BE2C (cell line): ENCODE measurements at regions not wholly inside any gene's neighbourhood (a gene's known extent, or its start where the extent isn't known, plus 50 kb on each side); places are given as distances from the start of the nearest gene placed in this dataset.

Source experiments
- DNase-seq: peaks from one replicate; pipeline ENCODE4 v3.0.0-alpha.2; 2020
- H3K27me3 ChIP-seq: fragments of 250-450 bp; sonication (Bioruptor Pico); 2 replicates; pipeline ENCODE4 v1.5.1; 2020; ENCODE audit warnings: mild to moderate bottlenecking
- H3K36me3 ChIP-seq: fragments of 250-450 bp; sonication (Bioruptor Pico); 2 replicates; pipeline ENCODE4 v1.5.1; 2020; ENCODE audit warnings: mild to moderate bottlenecking
- H3K4me1 ChIP-seq: fragments of 250-450 bp; sonication (Bioruptor Pico); 2 replicates; pipeline ENCODE4 v1.5.1; 2020
- H3K4me3 ChIP-seq: 2 replicates; pipeline ENCODE4 v1.5.1; 2011; ENCODE audit warnings: low read depth, low read length
- H3K9me3 ChIP-seq: fragments of 250-450 bp; sonication (Bioruptor Pico); 2 replicates; pipeline ENCODE4 v1.5.1; 2020
- TF ChIP-seq, protein P1 (sequence below): IDR thresholded peaks from 2 replicates; pipeline ENCODE4 v1.5.1; 2012; ENCODE audit warnings: mild to moderate bottlenecking, low read depth, low read length

- H3K36me3 ChIP-seq: no peaks in the 10 kb centered on the region
- no peak for DNase-seq
- no peak overlapping the region for H3K4me3 ChIP-seq
- H3K9me3 ChIP-seq: no peaks in the 10 kb centered on the region
- H3K4me1 ChIP-seq: peaks cover 10% of the 10 kb centered on the region; the same call in 1 of the 2 replicates
- TF ChIP-seq, protein P1, sequence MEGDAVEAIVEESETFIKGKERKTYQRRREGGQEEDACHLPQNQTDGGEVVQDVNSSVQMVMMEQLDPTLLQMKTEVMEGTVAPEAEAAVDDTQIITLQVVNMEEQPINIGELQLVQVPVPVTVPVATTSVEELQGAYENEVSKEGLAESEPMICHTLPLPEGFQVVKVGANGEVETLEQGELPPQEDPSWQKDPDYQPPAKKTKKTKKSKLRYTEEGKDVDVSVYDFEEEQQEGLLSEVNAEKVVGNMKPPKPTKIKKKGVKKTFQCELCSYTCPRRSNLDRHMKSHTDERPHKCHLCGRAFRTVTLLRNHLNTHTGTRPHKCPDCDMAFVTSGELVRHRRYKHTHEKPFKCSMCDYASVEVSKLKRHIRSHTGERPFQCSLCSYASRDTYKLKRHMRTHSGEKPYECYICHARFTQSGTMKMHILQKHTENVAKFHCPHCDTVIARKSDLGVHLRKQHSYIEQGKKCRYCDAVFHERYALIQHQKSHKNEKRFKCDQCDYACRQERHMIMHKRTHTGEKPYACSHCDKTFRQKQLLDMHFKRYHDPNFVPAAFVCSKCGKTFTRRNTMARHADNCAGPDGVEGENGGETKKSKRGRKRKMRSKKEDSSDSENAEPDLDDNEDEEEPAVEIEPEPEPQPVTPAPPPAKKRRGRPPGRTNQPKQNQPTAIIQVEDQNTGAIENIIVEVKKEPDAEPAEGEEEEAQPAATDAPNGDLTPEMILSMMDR: no peak
- H3K27me3 ChIP-seq: no peaks in the 10 kb centered on the region
Observed at GRCh38 chr3:104854468-104854867, 512.2 kb upstream of the ALCAM start.

- no peaks in the 10 kb centered on the region for H3K36me3 ChIP-seq
- no peak overlapping the region for H3K4me3 ChIP-seq
- DNase-seq: no peak
- H3K4me1 ChIP-seq: peaks cover 10% of the 10 kb centered on the region; the same call in 1 of the 2 replicates
- TF ChIP-seq, protein P1: no peak
- no peaks in the 10 kb centered on the region for H3K27me3 ChIP-seq
- H3K9me3 ChIP-seq: no peaks in the 10 kb centered on the region
Observed at GRCh38 chr3:104855702-104856101, 511.0 kb upstream of the ALCAM start.

DNA sequence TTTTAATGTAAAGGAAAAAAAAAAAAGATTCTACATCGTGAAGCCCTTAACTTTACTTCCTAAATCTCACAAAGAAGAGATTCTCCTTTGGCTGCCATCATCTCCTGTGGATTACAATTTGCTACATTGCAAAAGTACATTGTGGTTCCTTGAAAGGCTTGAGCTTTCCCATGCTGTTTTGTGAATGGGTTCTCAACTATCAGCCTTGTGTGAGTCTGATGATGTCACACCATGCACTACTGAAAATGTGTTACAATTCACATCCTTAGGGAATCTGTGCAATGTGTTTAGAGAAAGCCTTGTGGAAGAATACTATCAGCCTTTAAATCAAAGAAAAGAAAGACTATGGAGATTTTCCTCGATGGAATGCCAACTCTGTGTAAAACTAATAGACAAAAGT is 510.0 kb upstream of the ALCAM start:
- H3K27me3 ChIP-seq: no peaks in the 10 kb centered on the region
- no peak for DNase-seq

GRCh38 chr3:104868291-104868690 is 498.4 kb upstream of the ALCAM start:
- Histone ChIP-seq H3K9me3 (no peaks in the 10 kb centered on the region), H3K4me1 (peaks cover 10% of the 10 kb centered on the region), H3K4me3 (no peak overlapping the region), H3K36me3 (no peaks in the 10 kb centered on the region), H3K27me3 (no peaks in the 10 kb centered on the region)
- DNase-seq: no peak
- TF ChIP-seq, protein P1: no peak

More for the DNA sequence above, 510.0 kb upstream of the ALCAM start:
- TF ChIP-seq, protein P1: no peak
- Histone ChIP-seq H3K36me3 (no peaks in the 10 kb centered on the region), H3K4me3 (no peak overlapping the region), H3K4me1 (peaks cover 10% of the 10 kb centered on the region; the same call in 1 of the 2 replicates), H3K9me3 (no peaks in the 10 kb centered on the region)

DNA sequence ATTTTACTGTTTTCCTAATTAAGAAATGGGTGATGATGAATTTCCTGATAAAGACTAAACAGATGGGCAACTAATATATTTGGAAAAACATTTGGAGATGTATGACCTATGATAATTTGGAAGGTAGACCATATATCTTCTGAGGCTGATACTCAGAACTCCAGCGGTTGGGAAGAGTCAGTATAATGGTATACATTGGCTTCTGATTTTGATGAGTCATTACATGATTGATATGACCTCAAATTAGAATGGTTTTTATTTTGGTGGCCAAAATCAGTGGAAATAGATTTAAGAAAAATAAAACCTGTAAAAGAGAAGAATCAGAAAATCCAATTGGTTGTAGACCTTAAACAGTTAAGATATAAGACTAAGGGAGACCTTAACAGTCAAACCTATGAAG is 496.4 kb upstream of the ALCAM start:
- TF ChIP-seq, protein P1: no peak
- Histone ChIP-seq H3K4me3 (no peak overlapping the region), H3K36me3 (no peaks in the 10 kb centered on the region), H3K4me1 (peaks cover 12% of the 10 kb centered on the region), H3K27me3 (no peaks in the 10 kb centered on the region), H3K9me3 (no peaks in the 10 kb centered on the region)
- no peak for DNase-seq

- peak; percentile 6 for DNase-seq
- peaks cover 12% of the 10 kb centered on the region for H3K4me1 ChIP-seq
- no peaks in the 10 kb centered on the region for H3K9me3 ChIP-seq
- no peaks in the 10 kb centered on the region for H3K27me3 ChIP-seq
- no peak overlapping the region for H3K4me3 ChIP-seq
- TF ChIP-seq, protein P1: no peak
- no peaks in the 10 kb centered on the region for H3K36me3 ChIP-seq
Observed at GRCh38 chr3:104873331-104873730, 493.4 kb upstream of the ALCAM start.
